ENCODE measurements at regions not wholly inside any gene's neighbourhood (a gene's known extent, or its start where the extent isn't known, plus 50 kb on each side); places are given as distances from the start of the nearest gene placed in this dataset.

- DNase-seq: peak; percentile 98
Observed at GRCh38 chr3:168497741-168498140, 402.0 kb upstream of the GOLIM4 start.

GRCh38 chr3:168497183-168497582, 401.5 kb upstream of the GOLIM4 start:
- peak; percentile 91 for DNase-seq

GRCh38 chr3:168495932-168496331, 400.2 kb upstream of the GOLIM4 start:
- DNase-seq: no peak

- peak; percentile 78 for DNase-seq
Observed at GRCh38 chr3:168495270-168495669, 399.5 kb upstream of the GOLIM4 start.

GRCh38 chr3:168493412-168494205, 397.9 kb upstream of the GOLIM4 start:
- peak; percentile 25 for DNase-seq

GRCh38 chr3:168490981-168491380, 395.3 kb upstream of the GOLIM4 start:
- no peak for DNase-seq

- no peak for DNase-seq
Observed at GRCh38 chr3:168489301-168489700, 393.6 kb upstream of the GOLIM4 start.

GRCh38 chr3:168485936-168486335, 390.2 kb upstream of the GOLIM4 start:
- no peak for DNase-seq

- DNase-seq: peak; percentile 92
Observed at GRCh38 chr3:168476360-168476980, 380.7 kb upstream of the GOLIM4 start.

- no peak for DNase-seq
Observed at GRCh38 chr3:168475704-168476103, 380.0 kb upstream of the GOLIM4 start.

GRCh38 chr3:168473334-168473890, 377.7 kb upstream of the GOLIM4 start:
- no peak for DNase-seq

GRCh38 chr3:168472783-168473182, 377.1 kb upstream of the GOLIM4 start:
- DNase-seq: no peak

GRCh38 chr3:168470380-168470779, 374.7 kb upstream of the GOLIM4 start:
- peak; percentile 88 for DNase-seq

- DNase-seq: no peak
Observed at GRCh38 chr3:168469436-168469835, 373.7 kb upstream of the GOLIM4 start.

- peak; percentile 86 for DNase-seq
Observed at GRCh38 chr3:168467115-168467714, 371.5 kb upstream of the GOLIM4 start.

- DNase-seq: no peak
Observed at GRCh38 chr3:168461793-168462192, 366.1 kb upstream of the GOLIM4 start.

GRCh38 chr3:168459226-168459784, 363.6 kb upstream of the GOLIM4 start:
- peak; percentile 79 for DNase-seq

- peak; percentile 96 for DNase-seq
Observed at GRCh38 chr3:168457954-168458539, 362.3 kb upstream of the GOLIM4 start.

GRCh38 chr3:168455814-168456213, 360.1 kb upstream of the GOLIM4 start:
- peak; percentile 73 for DNase-seq

- no peak for DNase-seq
Observed at GRCh38 chr3:168453623-168454022, 357.9 kb upstream of the GOLIM4 start.

GRCh38 chr3:168443965-168444364, 348.2 kb upstream of the GOLIM4 start:
- DNase-seq: no peak

- DNase-seq: peak; percentile 41
Observed at GRCh38 chr3:168442502-168442901, 346.8 kb upstream of the GOLIM4 start.

GRCh38 chr3:168436245-168436724, 340.6 kb upstream of the GOLIM4 start:
- no peak for DNase-seq
